HepG2 (cell line): ENCODE measurements at regions not wholly inside any gene's neighbourhood (a gene's known extent, or its start where the extent isn't known, plus 50 kb on each side); places are given as distances from the start of the nearest gene placed in this dataset.

ENCODE experiments used
- ATAC-seq: fragments of 200-7000 bp; cut with Tn5 transposase; 3 replicates; pipeline ENCODE4 v1.9.1; 2020; ENCODE audit warnings: mild to moderate bottlenecking, moderate library complexity
- BruUV-seq: library from RNA; stranded (reverse); fragments of 400-500 nt; replicated peaks from 2 replicates; lab custom pipeline; 2021; lab: Mats Ljungman, UMichigan
- CTCF ChIA-PET: fragments of 300-600 bp; formaldehyde crosslinking; extraction: SDS; loops from one replicate; lab custom pipeline; 2021; ENCODE audit warnings: low total read pairs, inconsistent platforms, low intra/inter-chr PET ratio; lab: Yijun Ruan, JAX
- POLR2A ChIA-PET: fragments of 350-600 bp; sonication (Branson Sonifier 250); formaldehyde crosslinking; loops from one replicate; lab custom pipeline; 2020; ENCODE audit warnings: antibody characterized with exemption, inconsistent platforms; lab: Yijun Ruan, JAX
- DNase-seq: peaks from one replicate; pipeline ENCODE4 v3.0.0-alpha.2; 2015; ENCODE audit warnings: low spot score
- FAIRE-seq: peaks from 3 replicates; lab custom pipeline; 2011; peaks lifted over from hg19 to GRCh38; lab: Jason Lieb, UNC
- H2AFZ ChIP-seq: one replicate; pipeline ENCODE4 v1.6.1; 2011; ENCODE audit warnings: low read length, inconsistent platforms
- H3K27ac ChIP-seq: fragments of 300-600 bp; 3 replicates; pipeline ENCODE4 v1.8.0; 2011; ENCODE audit warnings: mixed run types, mild to moderate bottlenecking, mixed read lengths, low read length, inconsistent platforms; ENCODE audit not compliant: insufficient read depth; ENCODE audit errors: extremely low read length
- H3K27me3 ChIP-seq, 2 experiments: fragments of 200-600 bp in 1 of 2; 2 replicates in 1 of 2; 3 replicates in 1 of 2; pipeline versions ENCODE4 v1.6.0 to v1.8.0; 2011; ENCODE audit warnings: low read length in 2 of 2, mild to moderate bottlenecking in 2 of 2, moderate library complexity in 2 of 2, inconsistent platforms in 1 of 2; ENCODE audit not compliant: insufficient read depth in 2 of 2, control insufficient read depth in 1 of 2
- H3K36me3 ChIP-seq, 2 experiments: fragments of 200-600 bp in 1 of 2; replicated peaks in 1 of 2; 2 replicates in 1 of 2; 3 replicates in 1 of 2; pipeline versions ENCODE4 v1.5.1 to v1.8.0; 2011; ENCODE audit warnings: low read length in 2 of 2, inconsistent platforms in 1 of 2; ENCODE audit not compliant: insufficient read depth in 2 of 2, control insufficient read depth in 1 of 2
- H3K4me1 ChIP-seq: 2 replicates; pipeline ENCODE4 v1.5.1; 2012; ENCODE audit warnings: low read length, inconsistent platforms; ENCODE audit not compliant: insufficient read depth
- H3K4me2 ChIP-seq: 2 replicates; pipeline ENCODE4 v1.6.0; 2011; ENCODE audit warnings: low read depth, low read length, inconsistent platforms
- H3K4me3 ChIP-seq, 3 experiments: fragments of 200-600 bp in 1 of 3; sonication (generic), shearing (Covaris generic) in 1 of 3; replicated peaks in 1 of 3; 2 replicates each; pipeline ENCODE4 v1.5.1; 2011 to 2016; ENCODE audit warnings: low read length in 3 of 3, inconsistent platforms in 2 of 3, low read depth in 2 of 3, mild to moderate bottlenecking in 2 of 3, control low read depth in 1 of 3, mixed read lengths in 1 of 3; ENCODE audit not compliant: insufficient read depth in 1 of 3
- H3K79me2 ChIP-seq: one replicate; pipeline ENCODE4 v1.6.1; 2011; ENCODE audit warnings: low read length, inconsistent platforms; ENCODE audit not compliant: insufficient read depth
- H3K9ac ChIP-seq: 2 replicates; pipeline ENCODE4 v1.6.0; 2011; ENCODE audit warnings: mild to moderate bottlenecking, low read depth, low read length, inconsistent platforms; ENCODE audit not compliant: insufficient read depth
- H3K9me3 ChIP-seq: 2 replicates; pipeline ENCODE4 v1.5.1; 2012; ENCODE audit warnings: mild to moderate bottlenecking, low read length
- H4K20me1 ChIP-seq: 2 replicates; pipeline ENCODE4 v1.6.0; 2011; ENCODE audit warnings: inconsistent platforms, mild to moderate bottlenecking, low read length, moderate library complexity; ENCODE audit not compliant: insufficient read depth
- ADNP ChIP-seq: sonication (generic); formaldehyde crosslinking; IDR thresholded peaks from 2 replicates; pipeline ENCODE4 v1.4.0; 2020; ENCODE audit warnings: missing genetic modification reagents
- BRCA1 ChIP-seq: sonication (generic); formaldehyde crosslinking; IDR thresholded peaks from 2 replicates; pipeline ENCODE4 v1.4.0; 2020; ENCODE audit warnings: missing genetic modification reagents
- FLYWCH1 ChIP-seq: sonication (generic); formaldehyde crosslinking; IDR thresholded peaks from 2 replicates; pipeline ENCODE4 v1.8.1; 2023; ENCODE audit warnings: mild to moderate bottlenecking, missing genetic modification reagents
- HNRNPLL ChIP-seq: fragments of 200-400 bp; formaldehyde crosslinking; IDR thresholded peaks from 2 replicates; pipeline ENCODE4 v1.6.1; 2017; ENCODE audit warnings: mild to moderate bottlenecking, low read depth, low read length; ENCODE audit not compliant: poor library complexity, severe bottlenecking
- KDM1A ChIP-seq: IDR thresholded peaks from 2 replicates; pipeline ENCODE4 v1.6.1; 2016; ENCODE audit warnings: missing compliant biosample characterization
- MAZ ChIP-seq, 2 experiments: sonication (generic) in 1 of 2; formaldehyde crosslinking in 1 of 2; IDR thresholded peaks; 2 replicates each; pipeline versions ENCODE4 v1.5.0 to v1.6.1; 2012 to 2020; ENCODE audit warnings: low read depth in 2 of 2, mild to moderate bottlenecking in 2 of 2, borderline replicate concordance in 1 of 2, improper control_type of control experiment in 1 of 2, low read length in 1 of 2, missing genetic modification reagents in 1 of 2, moderate library complexity in 1 of 2
- MYC ChIP-seq: sonication (generic); formaldehyde crosslinking; IDR thresholded peaks from 2 replicates; pipeline ENCODE4 v1.9.0; 2021; ENCODE audit warnings: missing genetic modification reagents, borderline replicate concordance
- NCOA5 ChIP-seq: sonication (generic); formaldehyde crosslinking; IDR thresholded peaks from 2 replicates; pipeline ENCODE4 v1.4.0; 2020; ENCODE audit warnings: missing genetic modification reagents
- NKX3-1 ChIP-seq: sonication (generic); formaldehyde crosslinking; IDR thresholded peaks from 2 replicates; pipeline ENCODE4 v1.5.0; 2020; ENCODE audit warnings: missing genetic modification reagents
- NR2C2 ChIP-seq: sonication (generic); formaldehyde crosslinking; IDR thresholded peaks from 2 replicates; pipeline ENCODE4 v1.4.0; 2020; ENCODE audit warnings: missing genetic modification reagents, mild to moderate bottlenecking, moderate library complexity, borderline replicate concordance
- PHF21A ChIP-seq: sonication (generic); formaldehyde crosslinking; IDR thresholded peaks from 2 replicates; pipeline ENCODE4 v1.5.0; 2020; ENCODE audit warnings: mild to moderate bottlenecking, missing genetic modification reagents
- SIX4 ChIP-seq: sonication (generic); formaldehyde crosslinking; IDR thresholded peaks from 2 replicates; pipeline ENCODE4 v1.4.0; 2020; ENCODE audit warnings: missing genetic modification reagents
- ZKSCAN5 ChIP-seq: sonication (generic); formaldehyde crosslinking; IDR thresholded peaks from 2 replicates; pipeline ENCODE4 v1.5.1; 2020; ENCODE audit warnings: mild to moderate bottlenecking, missing genetic modification reagents
- ZNF101 ChIP-seq: sonication (generic); formaldehyde crosslinking; IDR thresholded peaks from 2 replicates; pipeline ENCODE4 v1.4.0; 2020; ENCODE audit warnings: mild to moderate bottlenecking, low read depth, missing genetic modification reagents, borderline replicate concordance
- ZNF205 ChIP-seq: IDR thresholded peaks from 2 replicates; pipeline ENCODE4 v1.6.1; 2018; ENCODE audit warnings: missing biosample characterization, missing genetic modification reagents
- ZNF382 ChIP-seq: sonication (generic); formaldehyde crosslinking; IDR thresholded peaks from 2 replicates; pipeline ENCODE4 v1.5.0; 2020; ENCODE audit warnings: missing genetic modification reagents, mild to moderate bottlenecking, borderline replicate concordance
- ZNF556 ChIP-seq: sonication (generic); formaldehyde crosslinking; IDR thresholded peaks from 2 replicates; pipeline ENCODE4 v1.4.0; 2020; ENCODE audit warnings: mild to moderate bottlenecking, missing genetic modification reagents, borderline replicate concordance
- ZNF75D ChIP-seq: sonication (generic); formaldehyde crosslinking; IDR thresholded peaks from 2 replicates; pipeline ENCODE4 v1.8.1; 2023; ENCODE audit warnings: missing genetic modification reagents, mild to moderate bottlenecking, borderline replicate concordance
- WGBS: methylation state at CpG from one replicate; pipeline ENCODE4 v1.1.6; 2017; ENCODE audit warnings: low lambda C conversion rate; 5-methylcytosine and 5-hydroxymethylcytosine counted together
- in situ Hi-C: cut with HindIII; loops from 2 replicates; pipeline ENCODE4 v1.10.0; 2017; ENCODE audit warnings: low pct_unique_long_range_greater_than_20kb; ENCODE audit not compliant: extremely low pct_ligation_motif_present
- intact Hi-C: fragments of 100-400 bp; cut with micrococcal nuclease; formaldehyde crosslinking; loops from one replicate; pipeline ENCODE4 v1.10.0; 2022; ENCODE audit not compliant: unreplicated experiment

DNA sequence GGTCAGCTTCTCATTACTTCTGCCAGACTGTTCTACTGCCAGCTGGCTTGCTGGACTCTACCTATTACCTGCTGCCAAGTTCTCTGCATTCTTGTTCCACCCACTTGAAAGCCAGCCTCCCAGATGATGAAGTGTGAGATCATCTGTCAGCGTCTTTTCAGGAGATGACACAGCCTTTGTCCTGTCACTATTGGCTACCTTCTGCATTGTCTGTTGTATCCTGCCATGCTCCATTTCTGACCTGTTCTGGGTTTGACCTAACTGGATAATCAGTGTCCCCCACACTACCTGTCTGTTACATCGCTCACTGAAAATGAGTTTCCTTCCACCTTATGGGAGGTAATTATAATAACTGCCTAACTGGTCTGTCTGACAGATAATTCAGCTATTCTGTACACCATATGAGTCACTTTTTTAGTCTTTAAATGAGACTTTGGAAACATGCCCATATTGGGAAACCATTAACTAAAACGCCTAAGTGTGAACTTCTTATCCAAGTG lies 520.6 kb downstream of the METTL4 start:
- TF ChIP-seq ZNF205 (CRISPR knock-in tag): no peak
- TF ChIP-seq FLYWCH1 (CRISPR knock-in tag): no peak
- no peak for TF ChIP-seq BRCA1 (CRISPR knock-in tag)
- no peak for TF ChIP-seq ZNF382 (CRISPR knock-in tag)
- TF ChIP-seq ZNF75D (CRISPR knock-in tag): no peak
- no peak for TF ChIP-seq NCOA5 (CRISPR knock-in tag)
- TF ChIP-seq NKX3-1: no peak
- TF ChIP-seq SIX4 (CRISPR knock-in tag): no peak
- TF ChIP-seq HNRNPLL: no peak
- TF ChIP-seq ADNP (CRISPR knock-in tag): no peak
- TF ChIP-seq ZNF556: no peak
- no peak for TF ChIP-seq ZNF101 (CRISPR knock-in tag)
- no peak for TF ChIP-seq MAZ (IDR thresholded peaks at IDR 0.05; ENCODE audit: borderline replicate concordance, low read depth, low read length)
- no peak for TF ChIP-seq MAZ (CRISPR knock-in tag; IDR thresholded peaks at IDR 0.05; ENCODE audit: low read depth)
- no peak for TF ChIP-seq ZKSCAN5 (CRISPR knock-in tag)
- no peak for TF ChIP-seq MYC (CRISPR knock-in tag)
- no peak for TF ChIP-seq NR2C2 (CRISPR knock-in tag)
- no peak for TF ChIP-seq PHF21A
- no peak for TF ChIP-seq KDM1A
- 2% methylated on average over 3 of the region's 3 CpGs for WGBS
- no peaks in the 10 kb centered on the region for H3K9me3 ChIP-seq
- POLR2A ChIA-PET: no interaction called here
- H2AFZ ChIP-seq: no peak overlapping the region
- no peak overlapping the region for H3K27ac ChIP-seq
- no peaks in the 10 kb centered on the region for H3K36me3 ChIP-seq
- no peak overlapping the region for H3K4me3 ChIP-seq
- no peaks in the 10 kb centered on the region for H3K79me2 ChIP-seq
- no peaks in the 10 kb centered on the region for H4K20me1 ChIP-seq
- CTCF ChIA-PET: no interaction called here
- no peaks in the 10 kb centered on the region for H3K27me3 ChIP-seq
- intact Hi-C loops (no loop called here), in situ Hi-C loops (no loop called here)
- H3K4me2 ChIP-seq: no peak overlapping the region
- DNase-seq: no peak
- no peak overlapping the region for H3K9ac ChIP-seq
- ATAC-seq: no peak
- no TSS peak for BruUV-seq
- FAIRE-seq: no peak
- H3K4me1 ChIP-seq: no peaks in the 10 kb centered on the region
